T47D (cell line): ENCODE measurements at regions not wholly inside any gene's neighbourhood (a gene's known extent, or its start where the extent isn't known, plus 50 kb on each side); places are given as distances from the start of the nearest gene placed in this dataset.
"Not testable (repeated sequence)": the region's sequence is repeated elsewhere in the genome, so short reads cannot be mapped to it uniquely, and the experiment has no call there.

Source experiments
- DNase-seq, 2 experiments: peaks; one replicate each; pipeline versions ENCODE4 v3.0.0 to v3.0.0-alpha.2; 2011 to 2012; ENCODE audit warnings: low read depth in 1 of 2, low spot score in 1 of 2
- JUND ChIP-seq: IDR thresholded peaks from 2 replicates; pipeline ENCODE4 v1.6.1; 2012; ENCODE audit warnings: low read depth
- in situ Hi-C: cut with HindIII; loops from 2 replicates; pipeline ENCODE4 v1.10.0; 2016; ENCODE audit warnings: low sequenced_read_pairs, low pct_unique_long_range_greater_than_20kb

- in situ Hi-C loops = no loop called here
- no peak for DNase-seq
- TF ChIP-seq JUND = no peak
Observed at GRCh38 chr10:5291501-5292195, 73.1 kb upstream of the UCN3 start.

DNA sequence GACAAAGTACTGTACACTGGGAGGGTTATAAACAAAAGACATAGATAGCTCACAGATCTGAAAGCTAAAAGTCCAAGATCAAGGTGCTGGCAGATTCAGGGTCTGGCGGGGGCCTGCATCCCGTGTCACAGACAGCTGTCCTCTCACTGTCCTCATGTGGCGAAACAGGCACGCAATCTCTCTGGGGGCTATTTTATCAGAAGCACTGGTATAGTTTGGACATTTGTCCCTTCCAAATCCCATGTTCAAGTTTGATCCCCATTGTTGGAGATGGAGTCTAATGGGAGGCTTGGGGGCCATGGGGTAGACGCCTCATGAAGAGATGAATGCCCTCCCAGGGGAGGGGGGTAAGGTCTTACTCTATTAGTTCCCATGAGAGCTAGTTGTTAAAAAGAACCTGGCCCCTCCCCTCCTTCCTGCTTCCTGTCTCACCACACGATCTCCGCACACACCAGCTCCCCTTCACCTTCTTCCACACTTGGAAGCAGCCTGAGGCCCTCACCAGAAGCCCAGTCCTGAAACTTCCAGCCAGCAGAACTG, 72.5 kb upstream of the UCN3 start:
- no peak for DNase-seq
- in situ Hi-C loops = no loop called here
- no peak for TF ChIP-seq JUND

GRCh38 chr10:5292970-5293369, 71.8 kb upstream of the UCN3 start:
- in situ Hi-C loops = not testable (repeated sequence)

GRCh38 chr10:5293691-5294550, 70.8 kb upstream of the UCN3 start:
- no peak for TF ChIP-seq JUND
- in situ Hi-C loops = no loop called here

More at GRCh38 chr10:5292970-5293369, 71.8 kb upstream of the UCN3 start:
- not testable (repeated sequence) for DNase-seq

DNA sequence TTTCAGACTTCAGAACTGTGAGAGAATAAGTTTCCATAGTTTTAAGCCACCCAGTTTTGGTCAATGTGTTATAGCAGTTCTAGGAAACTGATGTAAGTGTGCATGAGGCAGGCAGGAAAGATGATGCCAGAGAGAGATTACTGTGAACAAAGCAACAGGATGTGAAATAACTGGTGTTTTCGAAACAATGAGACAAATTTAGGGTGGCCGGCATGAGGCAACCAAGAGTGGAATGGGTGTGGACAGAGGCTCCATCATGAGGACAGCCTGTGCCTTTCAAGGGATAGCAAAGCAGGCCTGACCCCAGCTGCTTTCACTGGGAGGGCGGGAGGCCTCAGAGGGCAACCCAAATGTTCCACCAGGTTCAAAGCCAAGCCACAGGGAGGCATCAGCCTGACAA, 67.3 kb upstream of the UCN3 start:
- in situ Hi-C loops = no loop called here
- TF ChIP-seq JUND = no peak
- no peak for DNase-seq

More at GRCh38 chr10:5293691-5294550, 70.8 kb upstream of the UCN3 start:
- peak in 1 of 2 experiments; percentile 57 for DNase-seq

GRCh38 chr10:5297996-5298395, 66.8 kb upstream of the UCN3 start:
- no peak for TF ChIP-seq JUND
- in situ Hi-C loops = no loop called here
- DNase-seq = no peak

- in situ Hi-C loops = no loop called here
- no peak for TF ChIP-seq JUND
- no peak for DNase-seq
Observed at GRCh38 chr10:5299950-5300349, 64.8 kb upstream of the UCN3 start.

- TF ChIP-seq JUND = no peak
- DNase-seq = no peak
- in situ Hi-C loops = no loop called here
Observed at GRCh38 chr10:5303504-5303903, 61.3 kb upstream of the UCN3 start.

GRCh38 chr10:5305374-5305773, 59.4 kb upstream of the UCN3 start:
- no peak for DNase-seq
- TF ChIP-seq JUND = no peak
- in situ Hi-C loops = no loop called here

DNA sequence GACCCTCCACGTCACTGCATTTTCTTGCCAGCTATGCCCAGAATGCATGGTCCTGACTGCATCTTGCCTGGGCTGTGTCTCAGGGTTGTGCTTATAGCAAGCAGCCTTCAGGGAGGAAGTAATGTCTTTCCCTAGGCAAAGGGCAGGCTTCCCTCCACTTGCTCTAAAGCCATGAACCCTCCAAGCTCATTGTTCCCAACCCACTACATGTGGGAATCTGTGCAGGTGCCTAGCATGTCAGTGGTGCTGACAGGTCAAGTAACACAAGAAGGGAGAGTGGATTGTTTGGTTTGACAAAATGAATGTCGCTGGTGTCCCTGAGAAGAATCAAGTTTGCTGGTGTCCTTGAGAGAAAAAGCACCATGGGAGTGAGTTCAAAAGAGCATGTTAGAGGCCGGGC, 53.9 kb upstream of the UCN3 start:
- in situ Hi-C loops = no loop called here
- no peak for TF ChIP-seq JUND
- no peak for DNase-seq

- in situ Hi-C loops = no loop called here
- DNase-seq = no peak
- TF ChIP-seq JUND = no peak
Observed at GRCh38 chr10:5311617-5312016, 53.1 kb upstream of the UCN3 start.

- TF ChIP-seq JUND = no peak
- no peak for DNase-seq
- in situ Hi-C loops = no loop called here
Observed at GRCh38 chr10:5314840-5315239, 49.9 kb upstream of the UCN3 start.
